ENCODE measurements at regions not wholly inside any gene's neighbourhood (a gene's known extent, or its start where the extent isn't known, plus 50 kb on each side); places are given as distances from the start of the nearest gene placed in this dataset.

- Histone ChIP-seq H3K4me3 (ENCODE audit: low read depth in 2 of 2, low read length in 2 of 2) (no peak overlapping the region), H3K27me3 (ENCODE audit: control insufficient read depth, insufficient read depth, low read length) (no peaks in the 10 kb centered on the region), H3K36me3 (ENCODE audit: control insufficient read depth, insufficient read depth, low read length) (no peaks in the 10 kb centered on the region), H3K4me1 (ENCODE audit: control insufficient read depth, insufficient read depth, low read length) (no peaks in the 10 kb centered on the region), H3K9me3 (ENCODE audit: control insufficient read depth, insufficient read depth, low read depth, low read length) (no peaks in the 10 kb centered on the region), H3K27ac (ENCODE audit: low read length) (no peak overlapping the region)
- DNase-seq (ENCODE audit: low read depth, low spot score) (no peak), ATAC-seq (no peak)
- in situ Hi-C loops (cut with HindIII; ENCODE audit: low pct_unique_long_range_greater_than_20kb, low sequenced_read_pairs) (no loop called here), intact Hi-C loops (cut with micrococcal nuclease; ENCODE audit: unreplicated experiment) (no loop called here)
- no TSS peak for BruUV-seq (replicated peaks)
- ChIA-PET CTCF (no interaction called here), POLR2A (no interaction called here)
- no peak for TF ChIP-seq CTCF (IDR thresholded peaks at IDR 0.05)
- TF ChIP-seq POLR2AphosphoS5 (IDR thresholded peaks at IDR 0.05; ENCODE audit: low read depth, low read length): no peak
- no peak for TF ChIP-seq TCF7L2 (IDR thresholded peaks at IDR 0.05; ENCODE audit: low read depth, low read length)
- TF ChIP-seq REST (IDR thresholded peaks at IDR 0.05; ENCODE audit: insufficient read depth in 1 of 2, low read depth in 2 of 2, low read length in 1 of 2): no peak
- TF ChIP-seq SIN3A (IDR thresholded peaks at IDR 0.05; ENCODE audit: borderline replicate concordance, insufficient read depth, low read depth, low read length): no peak
Measured at GRCh38 chr4:57254754-57255153, 144.6 kb upstream of the IGFBP7 start.

- Histone ChIP-seq H3K36me3 (ENCODE audit: control insufficient read depth, insufficient read depth, low read length) (no peaks in the 10 kb centered on the region), H3K27me3 (ENCODE audit: control insufficient read depth, insufficient read depth, low read length) (no peaks in the 10 kb centered on the region), H3K4me3 (ENCODE audit: low read depth in 2 of 2, low read length in 2 of 2) (no peak overlapping the region), H3K4me1 (ENCODE audit: control insufficient read depth, insufficient read depth, low read length) (no peaks in the 10 kb centered on the region), H3K9me3 (ENCODE audit: control insufficient read depth, insufficient read depth, low read depth, low read length) (no peaks in the 10 kb centered on the region), H3K27ac (ENCODE audit: low read length) (no peak overlapping the region)
- ATAC-seq: no peak
- intact Hi-C loops (cut with micrococcal nuclease; ENCODE audit: unreplicated experiment) (no loop called here), in situ Hi-C loops (cut with HindIII; ENCODE audit: low pct_unique_long_range_greater_than_20kb, low sequenced_read_pairs) (no loop called here)
- CTCF ChIA-PET: no interaction called here
- TF ChIP-seq POLR2AphosphoS5 (IDR thresholded peaks at IDR 0.05; ENCODE audit: low read depth, low read length) (no peak), REST (IDR thresholded peaks at IDR 0.05; ENCODE audit: insufficient read depth in 1 of 2, low read depth in 2 of 2, low read length in 1 of 2) (no peak), TCF7L2 (IDR thresholded peaks at IDR 0.05; ENCODE audit: low read depth, low read length) (no peak), SIN3A (IDR thresholded peaks at IDR 0.05; ENCODE audit: borderline replicate concordance, insufficient read depth, low read depth, low read length) (no peak), CTCF (IDR thresholded peaks at IDR 0.05) (no peak)
- no TSS peak for BruUV-seq (replicated peaks)
- no peak for DNase-seq (ENCODE audit: low read depth, low spot score)
- POLR2A ChIA-PET: no interaction called here
Measured at GRCh38 chr4:57249083-57249482, 138.9 kb upstream of the IGFBP7 start.
